KOPT-K1 (cell line): ENCODE measurements at regions not wholly inside any gene's neighbourhood (a gene's known extent, or its start where the extent isn't known, plus 50 kb on each side); places are given as distances from the start of the nearest gene placed in this dataset.

Experiments
- H3K27ac ChIP-seq: fragments of 200-600 bp; sonication (generic); 2 replicates; pipeline ENCODE4 v1.5.1; 2016; ENCODE audit warnings: antibody characterized with exemption, mild to moderate bottlenecking, low read depth, low read length; ENCODE audit not compliant: poor library complexity, severe bottlenecking
- H3K36me3 ChIP-seq: fragments of 200-600 bp; sonication (generic); 2 replicates; pipeline ENCODE4 v1.5.1; 2017; ENCODE audit warnings: antibody characterized with exemption, mild to moderate bottlenecking, low read length, moderate library complexity; ENCODE audit not compliant: insufficient read depth
- H3K9me3 ChIP-seq: fragments of 200-600 bp; sonication (generic); 2 replicates; pipeline ENCODE4 v1.5.1; 2017; ENCODE audit warnings: antibody characterized with exemption, low read length, mild to moderate bottlenecking; ENCODE audit not compliant: insufficient read depth, poor library complexity, severe bottlenecking

DNA sequence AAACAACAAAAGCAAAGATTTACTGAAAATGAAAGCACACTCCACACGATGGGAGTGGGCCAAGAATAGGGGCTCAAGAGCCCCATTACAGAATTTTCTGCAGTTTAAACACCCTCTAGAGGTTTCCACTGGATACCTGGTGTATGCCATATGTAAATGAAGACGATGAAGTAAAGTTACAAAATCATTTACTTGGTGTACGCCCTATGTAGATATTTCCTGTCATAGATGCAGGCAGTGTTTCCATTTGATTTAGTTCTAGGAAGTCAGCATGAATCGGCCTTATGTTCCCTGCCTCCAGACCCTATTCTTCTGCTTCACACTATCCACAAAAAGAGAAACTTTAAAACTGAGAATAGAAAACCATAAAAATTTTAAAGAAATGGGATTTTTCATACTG lies 404.4 kb upstream of the GJE1 start:
- H3K27ac ChIP-seq, result no peak overlapping the region
- no peaks in the 10 kb centered on the region for H3K9me3 ChIP-seq
- H3K36me3 ChIP-seq, result no peaks in the 10 kb centered on the region

DNA sequence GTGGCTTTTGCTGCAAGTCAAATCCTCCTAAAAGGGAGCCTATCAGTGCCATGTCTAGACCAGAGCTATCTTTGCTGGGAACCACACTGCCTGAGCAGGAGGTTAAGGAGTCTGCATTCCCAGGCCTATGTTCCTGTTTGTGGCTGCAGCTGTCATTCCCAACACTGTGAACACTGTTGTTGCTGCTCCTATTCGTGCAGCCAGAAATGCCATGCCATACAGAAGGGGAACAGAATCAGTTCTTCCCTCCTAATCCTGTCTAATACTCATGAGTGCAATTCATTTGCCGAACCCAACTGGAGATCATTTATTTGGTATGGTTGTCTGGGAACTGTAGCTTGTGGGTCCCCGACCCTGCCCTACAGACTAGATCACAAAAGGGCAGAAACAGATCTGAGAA lies 406.5 kb upstream of the GJE1 start:
- Histone ChIP-seq H3K36me3 (no peaks in the 10 kb centered on the region), H3K27ac (no peak overlapping the region), H3K9me3 (no peaks in the 10 kb centered on the region)

DNA sequence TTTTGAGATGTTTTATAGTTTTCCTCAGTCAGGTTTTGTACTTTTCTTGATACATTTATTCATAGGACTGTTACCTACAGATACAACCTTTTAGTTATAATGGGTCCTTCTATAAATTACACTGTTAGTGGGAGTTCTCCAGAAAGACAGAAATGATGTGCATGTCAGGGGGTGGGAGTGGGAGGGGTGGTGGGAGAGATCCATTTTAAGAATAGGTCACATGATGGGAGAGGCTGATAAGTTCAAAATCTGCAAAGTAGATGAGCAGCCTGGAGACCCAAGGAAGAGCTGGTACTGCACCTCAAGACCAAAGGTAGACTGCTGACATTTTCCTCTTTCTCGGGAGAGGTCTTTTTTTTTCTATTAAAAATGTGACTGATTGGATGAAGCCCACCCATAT lies 408.0 kb upstream of the GJE1 start:
- Histone ChIP-seq H3K36me3 (no peaks in the 10 kb centered on the region), H3K9me3 (no peaks in the 10 kb centered on the region), H3K27ac (no peak overlapping the region)

DNA sequence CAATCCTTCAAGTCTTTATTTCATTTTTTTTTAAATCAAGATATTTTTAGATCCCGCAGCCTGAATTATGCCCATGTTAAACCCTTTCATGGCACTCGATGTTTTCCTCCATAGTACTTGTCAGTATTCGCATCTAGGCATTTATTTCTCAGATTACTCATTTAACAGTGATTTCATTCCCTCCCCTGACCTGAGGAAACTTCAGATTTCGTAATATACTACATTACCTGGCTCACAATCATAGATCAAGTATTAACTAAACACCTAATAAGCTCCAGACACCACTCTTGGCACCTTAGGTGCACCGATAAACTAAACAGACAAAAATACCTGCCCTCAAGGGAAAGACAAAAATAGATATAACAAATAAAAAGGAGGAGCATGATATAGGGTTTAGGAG lies 413.2 kb upstream of the GJE1 start:
- H3K9me3 ChIP-seq, result no peaks in the 10 kb centered on the region
- H3K27ac ChIP-seq, result no peak overlapping the region
- no peaks in the 10 kb centered on the region for H3K36me3 ChIP-seq

DNA sequence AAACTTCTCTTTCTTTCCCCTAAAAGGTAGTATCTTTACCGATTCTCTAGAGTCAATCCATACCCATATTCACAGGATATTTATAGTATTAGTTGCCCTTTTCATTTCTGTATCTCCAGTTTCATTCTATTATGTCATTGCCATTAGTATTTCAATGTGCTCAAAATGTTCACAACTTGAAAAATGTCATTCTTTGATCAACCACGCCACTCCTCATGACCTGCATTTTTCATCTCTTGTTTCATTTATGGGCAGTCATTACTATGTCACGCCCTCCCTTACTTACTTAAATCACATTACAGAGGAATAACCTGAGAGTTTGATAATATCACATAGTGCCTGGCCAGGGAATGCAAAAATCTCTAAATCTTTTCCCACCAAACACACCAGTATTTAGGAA lies 427.3 kb upstream of the GJE1 start:
- H3K36me3 ChIP-seq, result no peaks in the 10 kb centered on the region
- no peak overlapping the region for H3K27ac ChIP-seq
- H3K9me3 ChIP-seq, result no peaks in the 10 kb centered on the region

DNA sequence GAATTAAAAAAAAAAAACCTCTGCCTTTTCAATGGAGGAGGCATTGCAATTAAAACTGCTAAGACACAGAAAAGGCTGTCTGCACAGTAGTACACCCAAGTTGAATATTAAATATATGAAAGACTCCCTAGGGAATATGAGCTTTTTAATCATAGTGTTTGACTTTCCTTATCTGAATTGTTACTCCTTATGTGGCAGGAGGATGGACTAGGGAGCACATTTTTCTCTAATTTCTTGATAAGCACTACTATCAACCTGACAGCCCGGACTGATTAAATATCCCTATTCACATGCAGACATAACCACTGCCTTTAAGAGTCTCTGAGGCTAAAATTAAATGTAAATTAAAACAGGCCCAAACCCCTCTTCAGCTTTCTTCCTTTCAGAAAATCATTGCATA lies 428.6 kb upstream of the GJE1 start:
- H3K9me3 ChIP-seq, result no peaks in the 10 kb centered on the region
- no peaks in the 10 kb centered on the region for H3K36me3 ChIP-seq
- H3K27ac ChIP-seq, result no peak overlapping the region

DNA sequence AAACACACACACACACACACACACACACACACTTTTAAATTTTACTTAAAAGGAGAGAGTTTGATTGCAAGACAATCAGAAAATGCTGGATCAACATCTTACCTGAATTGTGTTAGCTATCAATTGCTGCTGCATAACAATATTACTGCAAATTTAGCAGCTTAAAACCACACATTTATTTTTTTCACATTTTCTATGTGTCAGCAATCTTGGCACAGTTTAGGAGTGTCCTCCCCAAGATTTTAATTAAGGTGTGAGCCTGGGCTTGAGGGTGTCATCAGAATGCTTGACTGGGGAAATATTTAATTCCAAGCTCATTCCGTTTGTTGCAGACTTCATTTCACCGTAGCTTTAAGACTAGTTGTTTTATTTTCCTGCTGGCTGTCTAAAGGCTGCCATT lies 431.0 kb upstream of the GJE1 start:
- Histone ChIP-seq H3K36me3 (no peaks in the 10 kb centered on the region), H3K9me3 (no peaks in the 10 kb centered on the region), H3K27ac (no peak overlapping the region)

DNA sequence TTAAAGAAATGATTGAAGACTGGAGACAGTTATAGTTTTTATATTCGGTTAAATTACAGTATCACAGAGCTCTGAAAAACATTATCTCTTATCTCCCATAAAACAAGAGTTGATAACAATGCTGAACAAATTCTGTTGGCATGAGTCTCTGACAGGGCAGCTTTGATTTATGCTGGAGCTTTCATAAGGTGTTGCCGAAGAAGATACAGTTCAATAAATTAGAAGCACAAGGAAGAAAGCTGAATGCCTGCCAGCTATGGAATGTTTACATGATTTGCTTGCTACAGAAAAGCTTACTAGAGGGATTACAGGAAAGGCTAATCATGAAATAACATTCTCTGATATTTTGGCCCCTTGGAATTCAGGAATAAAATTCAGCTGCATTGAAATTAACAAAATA lies 431.9 kb upstream of the GJE1 start:
- no peaks in the 10 kb centered on the region for H3K36me3 ChIP-seq
- H3K9me3 ChIP-seq, result no peaks in the 10 kb centered on the region
- H3K27ac ChIP-seq, result no peak overlapping the region

DNA sequence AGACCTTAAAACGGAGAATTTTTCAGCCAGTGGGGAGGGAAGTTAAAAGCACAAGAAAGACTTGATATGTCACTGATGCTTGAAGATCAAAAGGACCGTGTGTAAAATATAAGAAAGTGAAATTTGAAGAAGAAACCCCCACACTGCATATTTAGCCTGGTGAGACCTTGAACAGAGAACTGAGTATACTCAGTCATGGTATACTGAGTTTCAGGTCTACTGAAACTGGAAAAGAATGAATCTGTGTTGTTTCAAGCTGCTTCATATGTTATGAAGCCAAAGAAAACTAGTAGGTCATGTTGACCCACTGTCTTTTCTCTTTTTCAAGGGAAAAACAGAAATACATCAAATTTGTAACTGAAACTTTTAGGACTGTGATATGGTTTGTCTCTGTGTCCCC lies 443.8 kb upstream of the GJE1 start:
- Histone ChIP-seq H3K27ac (no peak overlapping the region), H3K9me3 (no peaks in the 10 kb centered on the region), H3K36me3 (no peaks in the 10 kb centered on the region)

DNA sequence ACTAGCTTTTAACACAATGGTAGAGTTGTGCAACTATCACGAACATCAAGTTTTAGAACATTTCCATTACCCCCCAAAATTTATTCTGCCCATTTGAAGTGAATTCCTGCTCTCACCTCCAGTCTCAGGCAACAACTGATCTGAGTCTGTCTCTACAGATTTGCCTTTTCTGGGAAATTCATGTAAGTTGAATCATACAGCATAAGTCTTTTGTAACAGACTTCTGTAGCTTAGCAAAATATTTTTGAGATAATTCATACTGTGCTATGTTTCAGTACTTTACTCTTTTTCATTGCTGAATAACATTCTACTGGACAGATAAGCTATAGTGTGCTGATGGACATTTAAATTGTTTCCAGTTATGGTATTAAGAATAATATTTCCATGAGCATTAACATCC lies 447.3 kb upstream of the GJE1 start:
- Histone ChIP-seq H3K36me3 (no peaks in the 10 kb centered on the region), H3K27ac (no peak overlapping the region), H3K9me3 (no peaks in the 10 kb centered on the region)

DNA sequence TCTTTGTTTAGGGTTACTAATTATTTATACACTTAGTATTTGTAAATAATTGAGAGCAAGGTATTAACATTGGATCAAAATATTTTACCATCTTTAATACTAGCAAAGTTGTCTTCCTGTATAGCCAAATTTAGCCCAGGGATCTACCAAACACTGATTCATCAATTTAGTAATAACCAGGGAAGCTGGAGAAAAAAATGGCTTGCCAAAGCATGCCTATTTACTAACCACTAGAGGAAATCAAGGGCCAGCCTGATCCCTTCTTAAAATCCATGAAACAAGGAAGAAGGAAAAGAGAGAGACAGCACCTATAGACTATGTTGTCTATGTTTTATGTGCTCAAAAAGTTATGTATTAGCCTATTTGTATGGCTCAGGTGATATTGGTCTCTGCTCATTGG lies 450.3 kb upstream of the GJE1 start:
- no peaks in the 10 kb centered on the region for H3K36me3 ChIP-seq
- H3K9me3 ChIP-seq, result no peaks in the 10 kb centered on the region

DNA sequence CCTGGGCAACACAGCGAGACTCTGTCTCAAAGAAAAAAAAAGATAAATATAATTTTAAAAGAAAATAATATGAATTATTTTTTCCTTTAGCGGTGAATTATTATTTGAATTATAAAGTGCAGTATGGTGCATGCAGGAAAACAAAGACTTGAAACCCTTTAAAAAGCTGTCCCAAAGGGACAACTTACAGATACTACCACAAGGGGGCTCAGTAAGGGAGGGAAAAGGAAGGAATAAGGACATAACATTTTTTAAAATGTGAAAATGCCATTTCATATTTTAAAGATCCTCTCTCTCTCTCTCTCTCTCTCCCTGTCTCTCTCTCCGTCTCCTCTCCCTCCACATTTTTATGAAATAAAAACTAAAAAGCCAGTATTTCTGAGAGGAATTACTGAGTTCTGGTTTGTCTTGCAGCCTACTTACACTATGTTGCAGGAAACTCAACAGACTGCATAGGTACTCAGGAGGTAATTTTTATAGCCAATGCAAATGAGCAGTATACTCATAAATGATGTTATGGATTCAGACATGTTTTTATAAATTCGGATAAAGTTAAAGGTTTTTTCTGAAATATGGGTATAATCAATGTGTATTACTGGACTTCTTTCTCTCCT lies 455.0 kb upstream of the GJE1 start:
- Histone ChIP-seq H3K36me3 (no peaks in the 10 kb centered on the region), H3K27ac (no peak overlapping the region), H3K9me3 (no peaks in the 10 kb centered on the region)

More for the DNA sequence above, 450.3 kb upstream of the GJE1 start:
- no peak overlapping the region for H3K27ac ChIP-seq

DNA sequence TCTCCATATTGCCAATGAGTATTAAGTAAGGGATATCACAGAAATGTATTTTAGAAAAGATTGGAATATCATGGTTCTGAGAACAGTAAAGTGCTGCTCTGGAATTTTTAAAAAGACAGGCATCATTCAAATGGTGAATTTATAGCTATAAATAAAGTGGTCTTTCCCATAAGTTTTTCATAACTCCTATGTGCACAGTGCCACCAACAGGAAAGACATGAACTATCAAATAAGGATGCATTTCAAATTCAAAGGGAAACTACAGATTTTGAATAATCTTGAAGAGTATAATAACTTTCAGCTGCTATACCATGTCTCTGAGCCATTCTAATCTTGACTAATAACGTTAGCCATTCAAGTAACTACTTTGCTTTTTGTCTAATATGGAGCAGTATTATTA lies 456.8 kb upstream of the GJE1 start:
- no peak overlapping the region for H3K27ac ChIP-seq
- H3K9me3 ChIP-seq, result no peaks in the 10 kb centered on the region
- H3K36me3 ChIP-seq, result no peaks in the 10 kb centered on the region

DNA sequence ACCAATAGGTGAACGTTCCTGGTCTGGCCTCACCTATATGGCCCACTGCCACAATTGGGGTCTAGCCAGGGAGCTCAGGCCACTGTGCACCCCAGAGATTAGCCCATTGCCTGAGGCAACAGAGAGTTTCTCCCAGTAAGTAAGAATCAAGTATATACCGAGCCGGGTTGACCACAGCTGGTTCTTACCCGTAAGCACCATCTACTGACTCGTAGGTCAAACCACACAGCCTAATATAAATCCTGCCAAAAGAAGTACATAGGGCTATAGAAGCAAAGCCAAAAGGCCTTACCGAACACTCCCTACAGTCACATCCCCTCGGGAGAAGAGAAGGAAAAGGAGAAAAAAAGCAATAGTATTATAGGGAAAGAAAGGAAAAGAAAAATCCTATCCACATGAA lies 463.6 kb upstream of the GJE1 start:
- Histone ChIP-seq H3K36me3 (no peaks in the 10 kb centered on the region), H3K9me3 (no peaks in the 10 kb centered on the region), H3K27ac (no peak overlapping the region)

DNA sequence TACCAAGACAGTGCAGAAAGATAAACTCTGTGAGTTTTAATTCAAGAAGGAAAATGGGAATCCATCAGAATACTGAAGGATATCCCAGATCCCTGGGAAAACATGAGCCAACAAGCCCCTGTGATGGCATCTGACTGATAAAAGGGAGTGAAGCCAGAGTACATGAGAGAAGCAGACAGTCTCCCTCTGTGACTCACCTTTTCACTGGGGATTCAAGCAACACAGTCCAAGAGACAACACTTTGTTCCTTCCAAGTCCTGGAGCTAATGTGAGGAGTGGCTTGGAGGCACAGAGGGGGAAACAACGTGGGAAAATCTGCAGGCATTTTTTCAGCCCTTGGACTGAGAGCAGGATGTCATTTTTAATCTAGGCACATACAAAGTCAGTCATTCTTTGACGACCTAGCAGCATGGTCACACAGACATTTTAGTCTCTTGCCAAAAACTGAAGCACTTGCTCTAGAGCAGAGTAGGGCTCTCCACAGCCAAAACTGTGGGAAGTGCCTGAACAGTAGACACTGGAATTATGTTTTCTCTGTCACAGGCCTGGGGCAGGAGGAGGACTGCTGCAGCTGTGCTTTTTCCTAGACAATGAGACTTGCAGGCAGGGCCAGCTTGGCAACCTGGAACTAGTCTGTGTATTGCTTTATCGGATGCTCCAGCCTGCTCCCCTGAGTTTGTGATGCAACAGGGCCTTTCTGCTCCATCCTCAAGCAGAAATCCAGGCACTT lies 465.0 kb upstream of the GJE1 start:
- H3K27ac ChIP-seq, result no peak overlapping the region
- no peaks in the 10 kb centered on the region for H3K36me3 ChIP-seq
- no peaks in the 10 kb centered on the region for H3K9me3 ChIP-seq

DNA sequence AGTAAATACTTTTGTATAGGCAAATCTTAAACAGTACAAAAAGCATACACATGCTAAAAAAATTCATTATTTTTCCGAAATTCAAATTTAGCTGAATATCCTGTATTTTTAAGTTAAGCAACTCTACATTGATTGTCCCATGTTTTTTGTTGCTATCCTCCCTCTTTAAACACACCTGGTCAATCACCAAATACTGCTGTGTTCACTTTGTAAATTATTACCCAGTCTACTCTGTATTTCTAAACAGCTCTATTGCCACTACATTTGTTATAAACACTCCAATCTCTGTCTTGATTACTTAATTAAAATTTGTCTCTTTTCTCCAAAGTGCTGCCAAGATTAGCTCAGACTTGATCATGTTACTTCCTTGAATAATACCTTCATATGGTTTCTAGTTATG lies 466.5 kb upstream of the GJE1 start:
- Histone ChIP-seq H3K36me3 (no peaks in the 10 kb centered on the region), H3K9me3 (no peaks in the 10 kb centered on the region), H3K27ac (no peak overlapping the region)
